ENCODE measurements at regions not wholly inside any gene's neighbourhood (a gene's known extent, or its start where the extent isn't known, plus 50 kb on each side); places are given as distances from the start of the nearest gene placed in this dataset.

- Histone ChIP-seq H3K4me3 (ENCODE audit: low read depth, low read length) (no peak overlapping the region), H3K36me3 (ENCODE audit: control insufficient read depth, insufficient read depth, low read length) (no peaks in the 10 kb centered on the region), H3K27me3 (ENCODE audit: control insufficient read depth, insufficient read depth, low read length) (no peaks in the 10 kb centered on the region)
Observed at GRCh38 chr10:108817135-108817534, 1106.2 kb downstream of the XPNPEP1 start.

DNA sequence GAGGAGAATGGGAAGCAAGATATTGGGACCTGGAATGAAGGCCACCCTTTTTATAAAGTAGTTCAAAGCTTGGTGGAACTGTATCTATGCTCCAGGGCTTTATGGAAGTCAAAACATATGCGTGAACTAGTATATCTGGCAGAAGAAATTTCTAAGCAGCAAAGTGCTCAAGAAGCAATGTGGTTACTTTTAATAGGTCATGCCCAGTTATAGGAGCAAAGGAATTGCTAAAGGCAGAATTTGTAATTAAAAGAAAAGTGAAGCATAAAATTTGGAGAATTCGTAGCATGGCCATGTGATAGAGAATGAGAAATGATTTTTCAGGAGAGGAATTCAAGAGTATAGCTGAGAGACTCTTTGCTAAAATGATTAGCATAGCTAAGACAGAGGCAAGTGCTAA, 1110.4 kb downstream of the XPNPEP1 start:
- no peaks in the 10 kb centered on the region for H3K9me3 ChIP-seq (ENCODE audit: control insufficient read depth, insufficient read depth, low read length)
- H3K4me3 ChIP-seq (ENCODE audit: low read depth, low read length), result no peak overlapping the region
- H3K27me3 ChIP-seq (ENCODE audit: control insufficient read depth, insufficient read depth, low read length), result no peaks in the 10 kb centered on the region
- no peak overlapping the region for H3K9ac ChIP-seq (ENCODE audit: low read depth, low read length)
- H3K36me3 ChIP-seq (ENCODE audit: control insufficient read depth, insufficient read depth, low read length), result no peaks in the 10 kb centered on the region
- H3K4me1 ChIP-seq (ENCODE audit: control insufficient read depth, insufficient read depth, low read length), result no peaks in the 10 kb centered on the region

More at GRCh38 chr10:108817135-108817534, 1106.2 kb downstream of the XPNPEP1 start:
- Histone ChIP-seq H3K9ac (ENCODE audit: low read depth, low read length) (no peak overlapping the region), H3K4me1 (ENCODE audit: control insufficient read depth, insufficient read depth, low read length) (no peaks in the 10 kb centered on the region), H3K9me3 (ENCODE audit: control insufficient read depth, insufficient read depth, low read length) (no peaks in the 10 kb centered on the region)

- no peaks in the 10 kb centered on the region for H3K4me1 ChIP-seq (ENCODE audit: control insufficient read depth, insufficient read depth, low read length)
- no peaks in the 10 kb centered on the region for H3K9me3 ChIP-seq (ENCODE audit: control insufficient read depth, insufficient read depth, low read length)
- no peaks in the 10 kb centered on the region for H3K27me3 ChIP-seq (ENCODE audit: control insufficient read depth, insufficient read depth, low read length)
- H3K9ac ChIP-seq (ENCODE audit: low read depth, low read length), result no peak overlapping the region
- no peak overlapping the region for H3K4me3 ChIP-seq (ENCODE audit: low read depth, low read length)
- H3K36me3 ChIP-seq (ENCODE audit: control insufficient read depth, insufficient read depth, low read length), result no peaks in the 10 kb centered on the region
Observed at GRCh38 chr10:108812296-108812695, 1111.0 kb downstream of the XPNPEP1 start.

- Histone ChIP-seq H3K4me1 (ENCODE audit: control insufficient read depth, insufficient read depth, low read length) (no peaks in the 10 kb centered on the region), H3K4me3 (ENCODE audit: low read depth, low read length) (no peak overlapping the region), H3K9me3 (ENCODE audit: control insufficient read depth, insufficient read depth, low read length) (no peaks in the 10 kb centered on the region), H3K36me3 (ENCODE audit: control insufficient read depth, insufficient read depth, low read length) (no peaks in the 10 kb centered on the region), H3K9ac (ENCODE audit: low read depth, low read length) (no peak overlapping the region), H3K27me3 (ENCODE audit: control insufficient read depth, insufficient read depth, low read length) (no peaks in the 10 kb centered on the region)
Observed at GRCh38 chr10:108808228-108808627, 1115.1 kb downstream of the XPNPEP1 start.

DNA sequence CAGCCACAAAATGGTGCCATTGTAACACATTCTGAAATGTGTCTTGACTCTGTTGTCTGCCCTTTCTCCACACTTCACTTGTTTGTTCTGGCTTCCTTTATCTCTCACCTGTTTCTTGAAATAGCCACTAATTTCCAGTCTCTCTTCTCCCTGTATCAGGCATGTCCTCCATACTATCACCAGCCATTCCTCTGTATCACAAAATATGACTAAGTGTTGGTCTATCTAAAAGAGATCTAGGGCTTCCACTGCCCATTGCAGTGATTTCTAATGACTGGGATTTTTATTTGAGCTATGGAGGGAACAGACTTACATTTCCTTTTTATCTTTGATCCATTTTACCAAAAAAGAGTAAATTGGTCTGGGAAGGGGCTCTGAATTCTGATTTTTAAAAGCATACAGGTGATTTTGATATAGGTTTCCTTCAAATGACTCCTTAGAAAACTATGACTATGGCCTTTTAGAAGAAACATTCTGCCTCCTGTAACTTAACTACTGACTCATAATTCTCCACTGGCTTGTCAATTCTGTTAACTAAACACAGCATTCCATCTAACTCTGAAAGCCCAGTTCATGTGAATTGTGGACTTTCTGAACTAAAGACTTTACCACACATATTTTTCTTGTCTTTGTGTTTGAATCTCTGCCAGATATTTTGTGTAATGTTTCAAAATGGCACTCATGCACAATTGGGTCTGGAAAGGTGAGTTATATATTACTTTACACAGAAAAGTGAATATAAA, 1121.4 kb downstream of the XPNPEP1 start:
- no peaks in the 10 kb centered on the region for H3K36me3 ChIP-seq (ENCODE audit: control insufficient read depth, insufficient read depth, low read length)
- H3K4me1 ChIP-seq (ENCODE audit: control insufficient read depth, insufficient read depth, low read length), result no peaks in the 10 kb centered on the region
- no peak overlapping the region for H3K9ac ChIP-seq (ENCODE audit: low read depth, low read length)
- H3K27me3 ChIP-seq (ENCODE audit: control insufficient read depth, insufficient read depth, low read length), result no peaks in the 10 kb centered on the region
- H3K9me3 ChIP-seq (ENCODE audit: control insufficient read depth, insufficient read depth, low read length), result no peaks in the 10 kb centered on the region
- H3K4me3 ChIP-seq (ENCODE audit: low read depth, low read length), result no peak overlapping the region

- no peaks in the 10 kb centered on the region for H3K36me3 ChIP-seq (ENCODE audit: control insufficient read depth, insufficient read depth, low read length)
- no peaks in the 10 kb centered on the region for H3K4me1 ChIP-seq (ENCODE audit: control insufficient read depth, insufficient read depth, low read length)
- H3K4me3 ChIP-seq (ENCODE audit: low read depth, low read length), result no peak overlapping the region
- H3K27me3 ChIP-seq (ENCODE audit: control insufficient read depth, insufficient read depth, low read length), result no peaks in the 10 kb centered on the region
- no peak overlapping the region for H3K9ac ChIP-seq (ENCODE audit: low read depth, low read length)
- H3K9me3 ChIP-seq (ENCODE audit: control insufficient read depth, insufficient read depth, low read length), result no peaks in the 10 kb centered on the region
Observed at GRCh38 chr10:108801220-108801619, 1122.1 kb downstream of the XPNPEP1 start.

DNA sequence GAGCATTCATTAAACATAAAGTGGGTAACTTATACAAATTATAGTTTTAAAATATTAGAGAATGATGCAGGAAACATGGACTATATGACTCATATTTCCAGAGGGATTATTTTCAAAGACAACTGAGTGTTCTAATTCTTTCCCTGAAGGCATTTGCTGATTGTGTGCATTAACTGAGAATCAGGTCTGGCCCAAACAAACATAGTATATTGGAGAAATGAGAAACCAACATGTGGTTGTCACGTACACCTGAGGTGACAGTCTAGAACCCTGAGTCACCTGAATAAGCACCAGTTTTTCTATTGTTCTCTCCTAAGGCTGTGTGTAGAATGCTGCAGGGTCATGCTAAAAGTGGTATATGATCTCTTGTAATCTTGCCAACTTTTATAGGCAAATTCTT, 1125.7 kb downstream of the XPNPEP1 start:
- H3K4me1 ChIP-seq (ENCODE audit: control insufficient read depth, insufficient read depth, low read length), result no peaks in the 10 kb centered on the region
- no peak overlapping the region for H3K4me3 ChIP-seq (ENCODE audit: low read depth, low read length)
- no peaks in the 10 kb centered on the region for H3K36me3 ChIP-seq (ENCODE audit: control insufficient read depth, insufficient read depth, low read length)
- no peaks in the 10 kb centered on the region for H3K9me3 ChIP-seq (ENCODE audit: control insufficient read depth, insufficient read depth, low read length)
- no peaks in the 10 kb centered on the region for H3K27me3 ChIP-seq (ENCODE audit: control insufficient read depth, insufficient read depth, low read length)
- H3K9ac ChIP-seq (ENCODE audit: low read depth, low read length), result no peak overlapping the region

GRCh38 chr10:108791794-108792474, 1131.4 kb downstream of the XPNPEP1 start:
- Histone ChIP-seq H3K27me3 (ENCODE audit: control insufficient read depth, insufficient read depth, low read length) (no peaks in the 10 kb centered on the region), H3K36me3 (ENCODE audit: control insufficient read depth, insufficient read depth, low read length) (no peaks in the 10 kb centered on the region), H3K4me3 (ENCODE audit: low read depth, low read length) (no peak overlapping the region), H3K9ac (ENCODE audit: low read depth, low read length) (no peak overlapping the region), H3K9me3 (ENCODE audit: control insufficient read depth, insufficient read depth, low read length) (no peaks in the 10 kb centered on the region), H3K4me1 (ENCODE audit: control insufficient read depth, insufficient read depth, low read length) (no peaks in the 10 kb centered on the region)

DNA sequence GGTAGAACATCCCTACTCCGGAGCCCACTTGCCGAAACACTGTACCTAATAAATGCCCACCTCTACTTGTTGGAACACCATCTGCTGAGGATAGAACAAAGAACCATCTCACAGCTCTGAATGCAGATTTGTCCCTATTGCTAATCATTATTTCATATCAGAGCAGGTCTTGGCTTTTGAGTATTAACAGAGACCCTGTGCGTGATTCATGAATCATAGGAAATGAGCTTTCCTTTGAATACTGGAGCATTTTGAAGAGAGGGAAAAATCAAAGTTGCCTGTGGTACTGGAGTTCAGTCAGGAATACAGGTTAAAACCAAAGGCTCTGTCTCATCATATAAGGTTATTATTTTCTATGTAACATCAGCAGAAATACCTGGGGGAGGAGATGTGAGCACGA, 1132.3 kb downstream of the XPNPEP1 start:
- Histone ChIP-seq H3K4me1 (ENCODE audit: control insufficient read depth, insufficient read depth, low read length) (no peaks in the 10 kb centered on the region), H3K27me3 (ENCODE audit: control insufficient read depth, insufficient read depth, low read length) (no peaks in the 10 kb centered on the region), H3K4me3 (ENCODE audit: low read depth, low read length) (no peak overlapping the region), H3K36me3 (ENCODE audit: control insufficient read depth, insufficient read depth, low read length) (no peaks in the 10 kb centered on the region), H3K9ac (ENCODE audit: low read depth, low read length) (no peak overlapping the region), H3K9me3 (ENCODE audit: control insufficient read depth, insufficient read depth, low read length) (no peaks in the 10 kb centered on the region)

DNA sequence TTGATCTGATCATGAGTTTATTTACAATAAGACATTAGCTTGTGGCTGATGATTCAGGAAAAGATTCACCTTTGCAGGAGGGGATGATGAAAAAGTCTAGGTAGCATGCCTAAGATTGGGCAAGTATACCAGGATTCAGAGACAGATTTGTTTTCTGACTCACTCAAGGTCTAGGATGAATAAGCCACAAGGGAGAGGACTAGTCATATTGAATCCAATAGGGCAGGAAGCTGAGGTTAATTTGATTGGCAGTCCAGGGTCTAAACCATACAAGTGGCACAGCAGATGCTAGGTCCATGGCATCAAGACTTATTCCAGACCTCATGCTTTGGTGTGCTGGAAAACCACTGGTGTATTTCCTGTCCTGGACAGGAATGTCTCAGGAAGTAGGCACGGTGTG, 1133.4 kb downstream of the XPNPEP1 start:
- Histone ChIP-seq H3K9ac (ENCODE audit: low read depth, low read length) (no peak overlapping the region), H3K4me3 (ENCODE audit: low read depth, low read length) (no peak overlapping the region), H3K4me1 (ENCODE audit: control insufficient read depth, insufficient read depth, low read length) (no peaks in the 10 kb centered on the region), H3K27me3 (ENCODE audit: control insufficient read depth, insufficient read depth, low read length) (no peaks in the 10 kb centered on the region), H3K36me3 (ENCODE audit: control insufficient read depth, insufficient read depth, low read length) (no peaks in the 10 kb centered on the region), H3K9me3 (ENCODE audit: control insufficient read depth, insufficient read depth, low read length) (peaks cover 4% of the 10 kb centered on the region)

- no peak overlapping the region for H3K4me3 ChIP-seq (ENCODE audit: low read depth, low read length)
- H3K36me3 ChIP-seq (ENCODE audit: control insufficient read depth, insufficient read depth, low read length), result no peaks in the 10 kb centered on the region
- peaks cover 9% of the 10 kb centered on the region for H3K9me3 ChIP-seq (ENCODE audit: control insufficient read depth, insufficient read depth, low read length)
- H3K9ac ChIP-seq (ENCODE audit: low read depth, low read length), result no peak overlapping the region
- no peaks in the 10 kb centered on the region for H3K4me1 ChIP-seq (ENCODE audit: control insufficient read depth, insufficient read depth, low read length)
- H3K27me3 ChIP-seq (ENCODE audit: control insufficient read depth, insufficient read depth, low read length), result no peaks in the 10 kb centered on the region
Observed at GRCh38 chr10:108789336-108789735, 1134.0 kb downstream of the XPNPEP1 start.

DNA sequence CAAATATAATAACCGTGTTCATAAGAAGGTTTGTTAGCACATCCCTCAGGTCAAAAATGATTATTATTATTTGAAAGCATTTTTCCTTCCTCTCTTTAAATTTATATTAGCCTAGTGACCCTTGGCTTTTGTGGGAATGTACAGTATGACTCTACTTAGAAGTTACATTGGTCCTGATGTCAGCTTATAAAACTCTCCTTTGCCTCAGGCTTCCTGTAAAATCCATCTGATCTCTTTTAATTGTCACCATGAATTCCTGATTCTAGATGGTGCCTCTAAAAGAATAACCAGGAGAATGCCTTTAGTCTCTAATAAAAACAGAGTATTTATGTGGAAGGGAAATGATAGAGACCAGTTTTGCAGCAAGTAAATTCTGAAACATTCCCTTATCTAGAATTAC, 1134.4 kb downstream of the XPNPEP1 start:
- H3K9me3 ChIP-seq (ENCODE audit: control insufficient read depth, insufficient read depth, low read length), result peaks cover 9% of the 10 kb centered on the region
- no peak overlapping the region for H3K4me3 ChIP-seq (ENCODE audit: low read depth, low read length)
- peaks cover under 1% of the 10 kb centered on the region for H3K27me3 ChIP-seq (ENCODE audit: control insufficient read depth, insufficient read depth, low read length)
- no peak overlapping the region for H3K9ac ChIP-seq (ENCODE audit: low read depth, low read length)
- H3K36me3 ChIP-seq (ENCODE audit: control insufficient read depth, insufficient read depth, low read length), result no peaks in the 10 kb centered on the region
- no peaks in the 10 kb centered on the region for H3K4me1 ChIP-seq (ENCODE audit: control insufficient read depth, insufficient read depth, low read length)

Measured in iPS-15b (cell line).